Peyer's patch (tissue), 4 donors: ENCODE measurements at regions not wholly inside any gene's neighbourhood (a gene's known extent, or its start where the extent isn't known, plus 50 kb on each side); places are given as distances from the start of the nearest gene placed in this dataset.

Source experiments
- POLR2A ChIP-seq, 2 donors: fragments of 450-650 bp; IDR thresholded peaks; one replicate each; pipeline ENCODE4 v1.5.1; 2017; ENCODE audit warnings: antibody characterized with exemption in 2 of 2, mild to moderate bottlenecking in 2 of 2, moderate library complexity in 2 of 2
- TF ChIP-seq, protein P1 (sequence below), 6 experiments: fragments of 450-650 bp in 4 of 6; fragments of 200-600 bp in 2 of 6; sonication (generic) in 1 of 6; IDR thresholded peaks; one replicate each; pipeline ENCODE4 v1.5.1; 2017 to 2019; ENCODE audit warnings: antibody characterized with exemption in 6 of 6, mild to moderate bottlenecking in 3 of 6, moderate library complexity in 1 of 6

- TF ChIP-seq, protein P1, sequence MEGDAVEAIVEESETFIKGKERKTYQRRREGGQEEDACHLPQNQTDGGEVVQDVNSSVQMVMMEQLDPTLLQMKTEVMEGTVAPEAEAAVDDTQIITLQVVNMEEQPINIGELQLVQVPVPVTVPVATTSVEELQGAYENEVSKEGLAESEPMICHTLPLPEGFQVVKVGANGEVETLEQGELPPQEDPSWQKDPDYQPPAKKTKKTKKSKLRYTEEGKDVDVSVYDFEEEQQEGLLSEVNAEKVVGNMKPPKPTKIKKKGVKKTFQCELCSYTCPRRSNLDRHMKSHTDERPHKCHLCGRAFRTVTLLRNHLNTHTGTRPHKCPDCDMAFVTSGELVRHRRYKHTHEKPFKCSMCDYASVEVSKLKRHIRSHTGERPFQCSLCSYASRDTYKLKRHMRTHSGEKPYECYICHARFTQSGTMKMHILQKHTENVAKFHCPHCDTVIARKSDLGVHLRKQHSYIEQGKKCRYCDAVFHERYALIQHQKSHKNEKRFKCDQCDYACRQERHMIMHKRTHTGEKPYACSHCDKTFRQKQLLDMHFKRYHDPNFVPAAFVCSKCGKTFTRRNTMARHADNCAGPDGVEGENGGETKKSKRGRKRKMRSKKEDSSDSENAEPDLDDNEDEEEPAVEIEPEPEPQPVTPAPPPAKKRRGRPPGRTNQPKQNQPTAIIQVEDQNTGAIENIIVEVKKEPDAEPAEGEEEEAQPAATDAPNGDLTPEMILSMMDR (IDR thresholded peaks at IDR 0.05): no peak
- TF ChIP-seq POLR2A (IDR thresholded peaks at IDR 0.05): no peak
These were observed 271.2 kb downstream of the ARHGAP12 start for GRCh38 chr10:31657434-31657872.
